ENCODE measurements at regions not wholly inside any gene's neighbourhood (a gene's known extent, or its start where the extent isn't known, plus 50 kb on each side); places are given as distances from the start of the nearest gene placed in this dataset.

GRCh38 chr16:79348521-79349306 lies 251.8 kb downstream of the MAF start:
- H3K27ac Mint-ChIP-seq, result peak overlapping the region; percentile 25
- no peak for DNase-seq (ENCODE audit: low spot score)
- H3K9me3 Mint-ChIP-seq, result no peaks in the 10 kb centered on the region
- H3K36me3 Mint-ChIP-seq (ENCODE audit: low read depth), result no peaks in the 10 kb centered on the region
- H3K4me1 Mint-ChIP-seq (ENCODE audit: low read depth), result no peaks in the 10 kb centered on the region
- H3K27me3 Mint-ChIP-seq (ENCODE audit: insufficient read depth), result peaks cover 9% of the 10 kb centered on the region
- intact Hi-C loops (cut with micrococcal nuclease), result no loop called here
- H3K4me3 Mint-ChIP-seq, result no peak overlapping the region

- Mint-ChIP-seq H3K36me3 (ENCODE audit: low read depth) (no peaks in the 10 kb centered on the region), H3K4me3 (no peak overlapping the region), H3K9me3 (no peaks in the 10 kb centered on the region), H3K4me1 (ENCODE audit: low read depth) (no peaks in the 10 kb centered on the region), H3K27ac (no peak overlapping the region), H3K27me3 (ENCODE audit: insufficient read depth) (peaks cover 10% of the 10 kb centered on the region)
- DNase-seq (ENCODE audit: low spot score), result no peak
- intact Hi-C loops (cut with micrococcal nuclease), result no loop called here
Measured at GRCh38 chr16:79347277-79347676, 253.3 kb downstream of the MAF start.

GRCh38 chr16:79339863-79340262 lies 260.7 kb downstream of the MAF start:
- H3K36me3 Mint-ChIP-seq (ENCODE audit: low read depth), result no peaks in the 10 kb centered on the region
- H3K27ac Mint-ChIP-seq, result no peak overlapping the region
- peaks cover 9% of the 10 kb centered on the region for H3K27me3 Mint-ChIP-seq (ENCODE audit: insufficient read depth)
- no peaks in the 10 kb centered on the region for H3K9me3 Mint-ChIP-seq
- H3K4me3 Mint-ChIP-seq, result no peak overlapping the region
- intact Hi-C loops (cut with micrococcal nuclease), result no loop called here
- H3K4me1 Mint-ChIP-seq (ENCODE audit: low read depth), result no peaks in the 10 kb centered on the region
- DNase-seq (ENCODE audit: low spot score), result no peak

GRCh38 chr16:79337906-79338305 lies 262.6 kb downstream of the MAF start:
- Mint-ChIP-seq H3K9me3 (no peaks in the 10 kb centered on the region), H3K36me3 (ENCODE audit: low read depth) (no peaks in the 10 kb centered on the region), H3K4me1 (ENCODE audit: low read depth) (no peaks in the 10 kb centered on the region), H3K27ac (no peak overlapping the region), H3K4me3 (no peak overlapping the region), H3K27me3 (ENCODE audit: insufficient read depth) (peaks cover 9% of the 10 kb centered on the region)
- DNase-seq (ENCODE audit: low spot score), result no peak
- intact Hi-C loops (cut with micrococcal nuclease), result no loop called here

- H3K27ac Mint-ChIP-seq, result no peak overlapping the region
- H3K9me3 Mint-ChIP-seq, result no peaks in the 10 kb centered on the region
- H3K27me3 Mint-ChIP-seq (ENCODE audit: insufficient read depth), result peaks cover 5% of the 10 kb centered on the region
- intact Hi-C loops (cut with micrococcal nuclease), result no loop called here
- H3K36me3 Mint-ChIP-seq (ENCODE audit: low read depth), result no peaks in the 10 kb centered on the region
- no peak overlapping the region for H3K4me3 Mint-ChIP-seq
- H3K4me1 Mint-ChIP-seq (ENCODE audit: low read depth), result no peaks in the 10 kb centered on the region
- no peak for DNase-seq (ENCODE audit: low spot score)
Measured at GRCh38 chr16:79336437-79337229, 263.9 kb downstream of the MAF start.

GRCh38 chr16:79334127-79334526 lies 266.4 kb downstream of the MAF start:
- no peaks in the 10 kb centered on the region for H3K4me1 Mint-ChIP-seq (ENCODE audit: low read depth)
- no peaks in the 10 kb centered on the region for H3K36me3 Mint-ChIP-seq (ENCODE audit: low read depth)
- H3K27me3 Mint-ChIP-seq (ENCODE audit: insufficient read depth), result peaks cover 4% of the 10 kb centered on the region
- no peak for DNase-seq (ENCODE audit: low spot score)
- H3K27ac Mint-ChIP-seq, result no peak overlapping the region
- intact Hi-C loops (cut with micrococcal nuclease), result no loop called here
- no peak overlapping the region for H3K4me3 Mint-ChIP-seq
- H3K9me3 Mint-ChIP-seq, result no peaks in the 10 kb centered on the region

GRCh38 chr16:79331066-79331465 lies 269.5 kb downstream of the MAF start:
- Mint-ChIP-seq H3K27ac (no peak overlapping the region), H3K36me3 (ENCODE audit: low read depth) (no peaks in the 10 kb centered on the region), H3K27me3 (ENCODE audit: insufficient read depth) (peaks cover 16% of the 10 kb centered on the region), H3K4me3 (no peak overlapping the region), H3K9me3 (no peaks in the 10 kb centered on the region), H3K4me1 (ENCODE audit: low read depth) (no peaks in the 10 kb centered on the region)
- no peak for DNase-seq (ENCODE audit: low spot score)
- intact Hi-C loops (cut with micrococcal nuclease), result no loop called here

GRCh38 chr16:79329967-79330366 lies 270.6 kb downstream of the MAF start:
- Mint-ChIP-seq H3K4me3 (no peak overlapping the region), H3K9me3 (no peaks in the 10 kb centered on the region), H3K27ac (no peak overlapping the region), H3K4me1 (ENCODE audit: low read depth) (peaks cover 4% of the 10 kb centered on the region), H3K36me3 (ENCODE audit: low read depth) (no peaks in the 10 kb centered on the region), H3K27me3 (ENCODE audit: insufficient read depth) (peaks cover 19% of the 10 kb centered on the region)
- no peak for DNase-seq (ENCODE audit: low spot score)
- intact Hi-C loops (cut with micrococcal nuclease), result no loop called here

GRCh38 chr16:79329166-79329521 lies 271.4 kb downstream of the MAF start:
- H3K9me3 Mint-ChIP-seq, result no peaks in the 10 kb centered on the region
- H3K36me3 Mint-ChIP-seq (ENCODE audit: low read depth), result no peaks in the 10 kb centered on the region
- H3K27me3 Mint-ChIP-seq (ENCODE audit: insufficient read depth), result peaks cover 21% of the 10 kb centered on the region
- no peak overlapping the region for H3K27ac Mint-ChIP-seq
- H3K4me1 Mint-ChIP-seq (ENCODE audit: low read depth), result peaks cover 6% of the 10 kb centered on the region
- intact Hi-C loops (cut with micrococcal nuclease), result no loop called here
- H3K4me3 Mint-ChIP-seq, result no peak overlapping the region
- DNase-seq (ENCODE audit: low spot score), result no peak

- intact Hi-C loops (cut with micrococcal nuclease), result no loop called here
- no peaks in the 10 kb centered on the region for H3K9me3 Mint-ChIP-seq
- no peak overlapping the region for H3K27ac Mint-ChIP-seq
- no peaks in the 10 kb centered on the region for H3K36me3 Mint-ChIP-seq (ENCODE audit: low read depth)
- no peak overlapping the region for H3K4me3 Mint-ChIP-seq
- peaks cover 6% of the 10 kb centered on the region for H3K4me1 Mint-ChIP-seq (ENCODE audit: low read depth)
- DNase-seq (ENCODE audit: low spot score), result no peak
- H3K27me3 Mint-ChIP-seq (ENCODE audit: insufficient read depth), result peaks cover 21% of the 10 kb centered on the region
Measured at GRCh38 chr16:79328402-79329165, 272.0 kb downstream of the MAF start.

- H3K36me3 Mint-ChIP-seq (ENCODE audit: low read depth), result no peaks in the 10 kb centered on the region
- H3K27ac Mint-ChIP-seq, result no peak overlapping the region
- no peak overlapping the region for H3K4me3 Mint-ChIP-seq
- H3K4me1 Mint-ChIP-seq (ENCODE audit: low read depth), result peaks cover 6% of the 10 kb centered on the region
- intact Hi-C loops (cut with micrococcal nuclease), result no loop called here
- peaks cover 24% of the 10 kb centered on the region for H3K27me3 Mint-ChIP-seq (ENCODE audit: insufficient read depth)
- no peak for DNase-seq (ENCODE audit: low spot score)
- no peaks in the 10 kb centered on the region for H3K9me3 Mint-ChIP-seq
Measured at GRCh38 chr16:79327836-79328235, 272.7 kb downstream of the MAF start.

- no peaks in the 10 kb centered on the region for H3K36me3 Mint-ChIP-seq (ENCODE audit: low read depth)
- no peak overlapping the region for H3K27ac Mint-ChIP-seq
- H3K9me3 Mint-ChIP-seq, result no peaks in the 10 kb centered on the region
- intact Hi-C loops (cut with micrococcal nuclease), result no loop called here
- peaks cover 6% of the 10 kb centered on the region for H3K4me1 Mint-ChIP-seq (ENCODE audit: low read depth)
- no peak for DNase-seq (ENCODE audit: low spot score)
- no peak overlapping the region for H3K4me3 Mint-ChIP-seq
- peaks cover 24% of the 10 kb centered on the region for H3K27me3 Mint-ChIP-seq (ENCODE audit: insufficient read depth)
Measured at GRCh38 chr16:79326549-79326948, 274.0 kb downstream of the MAF start.
